Ascending aorta (tissue), 2 donors: ENCODE measurements at regions not wholly inside any gene's neighbourhood (a gene's known extent, or its start where the extent isn't known, plus 50 kb on each side); places are given as distances from the start of the nearest gene placed in this dataset.

ENCODE experiments used
- DNase-seq, 2 donors: peaks; one replicate each; pipeline ENCODE4 v3.0.0-alpha.2; 2019; ENCODE audit warnings: low spot score in 2 of 2
- H3K27ac ChIP-seq, 2 donors: fragments of 200-600 bp; sonication (generic); one replicate each; pipeline ENCODE4 v1.5.1; 2016 to 2017; ENCODE audit warnings: mild to moderate bottlenecking in 1 of 2
- H3K27me3 ChIP-seq: fragments of 200-600 bp; sonication (generic); one replicate; pipeline ENCODE4 v1.5.1; 2017
- H3K36me3 ChIP-seq, 2 donors: fragments of 200-600 bp; sonication (generic); one replicate each; pipeline ENCODE4 v1.5.1; 2016
- H3K4me1 ChIP-seq, 2 donors: fragments of 200-600 bp; sonication (generic); one replicate each; pipeline ENCODE4 v1.5.1; 2016 to 2017; ENCODE audit warnings: mild to moderate bottlenecking in 1 of 2
- H3K4me3 ChIP-seq, 2 donors: fragments of 200-600 bp; sonication (generic); one replicate each; pipeline ENCODE4 v1.5.1; 2016 to 2017; ENCODE audit warnings: mild to moderate bottlenecking in 1 of 2
- H3K9me3 ChIP-seq, 2 donors: fragments of 200-600 bp; sonication (generic); one replicate each; pipeline ENCODE4 v1.5.1; 2016
- CTCF ChIP-seq, 3 experiments: fragments of 200-600 bp in 2 of 3; fragments of 450-650 bp in 1 of 3; sonication (generic) in 2 of 3; IDR thresholded peaks; one replicate each; pipeline ENCODE4 v1.5.1; 2016 to 2019; ENCODE audit warnings: antibody characterized with exemption in 3 of 3, mild to moderate bottlenecking in 1 of 3, moderate library complexity in 1 of 3
- intact Hi-C: fragments of 100-400 bp; cut with DNase I; formaldehyde crosslinking; loops from one replicate; pipeline ENCODE4 v1.15.1; 2023

DNA sequence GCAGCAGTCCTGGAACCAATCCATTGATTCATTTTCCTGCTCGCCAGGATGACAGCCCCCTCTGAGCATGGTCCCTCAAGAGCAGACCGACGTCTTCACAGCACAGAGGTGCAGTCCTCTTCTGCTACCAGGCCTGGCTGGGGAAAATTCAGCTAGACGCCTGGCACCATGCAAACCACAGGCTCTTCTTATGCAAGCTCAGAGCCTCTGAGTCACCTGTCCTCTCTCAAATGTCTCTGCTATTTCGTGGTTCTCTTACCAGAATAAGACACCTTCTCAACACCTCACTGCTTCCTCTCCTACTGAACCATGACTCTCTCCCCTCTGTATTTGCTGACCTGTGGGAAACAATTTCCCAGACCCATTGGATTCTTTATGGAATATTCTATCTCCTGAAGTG is 79.8 kb upstream of the CYRIA start:
- H3K4me1 ChIP-seq: no peaks in the 10 kb centered on the region
- intact Hi-C loops: no loop called here
- no peak for TF ChIP-seq CTCF (IDR thresholded peaks at IDR 0.05)
- no peak overlapping the region for H3K4me3 ChIP-seq
- no peaks in the 10 kb centered on the region for H3K27me3 ChIP-seq
- no peaks in the 10 kb centered on the region for H3K9me3 ChIP-seq
- H3K27ac ChIP-seq: no peak overlapping the region
- no peaks in the 10 kb centered on the region for H3K36me3 ChIP-seq
- DNase-seq: no peak

GRCh38 chr2:16744521-16744920 is 78.9 kb upstream of the CYRIA start:
- TF ChIP-seq CTCF (IDR thresholded peaks at IDR 0.05): no peak
- Histone ChIP-seq H3K36me3 (no peaks in the 10 kb centered on the region), H3K4me3 (no peak overlapping the region), H3K4me1 (no peaks in the 10 kb centered on the region), H3K9me3 (no peaks in the 10 kb centered on the region), H3K27ac (no peak overlapping the region), H3K27me3 (no peaks in the 10 kb centered on the region)
- intact Hi-C loops: no loop called here
- DNase-seq: no peak

DNA sequence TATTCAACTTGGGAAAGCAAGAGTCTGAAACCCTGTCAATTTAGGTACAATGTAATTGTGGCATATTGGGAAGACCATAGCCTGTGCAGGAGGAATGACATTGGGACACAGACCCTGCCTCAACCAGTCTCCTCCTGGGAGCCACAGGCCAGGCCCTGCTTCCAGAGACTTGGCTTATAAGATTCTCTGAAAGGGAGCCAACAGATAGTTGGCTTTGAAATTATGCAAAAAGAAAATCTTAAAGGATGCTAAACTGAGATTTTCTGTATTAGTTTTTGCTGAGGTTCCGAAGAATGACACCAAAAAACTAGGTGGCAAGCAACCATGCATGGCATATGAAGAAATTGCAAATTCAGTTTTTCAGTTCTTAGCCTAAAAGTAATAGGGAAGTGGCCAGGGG is 76.4 kb upstream of the CYRIA start:
- no peaks in the 10 kb centered on the region for H3K9me3 ChIP-seq
- intact Hi-C loops: no loop called here
- TF ChIP-seq CTCF (IDR thresholded peaks at IDR 0.05): no peak
- H3K4me3 ChIP-seq: no peak overlapping the region
- H3K36me3 ChIP-seq: no peaks in the 10 kb centered on the region
- H3K4me1 ChIP-seq: no peaks in the 10 kb centered on the region
- no peaks in the 10 kb centered on the region for H3K27me3 ChIP-seq
- no peak overlapping the region for H3K27ac ChIP-seq
- DNase-seq: no peak

GRCh38 chr2:16741498-16741897 is 75.9 kb upstream of the CYRIA start:
- no peaks in the 10 kb centered on the region for H3K27me3 ChIP-seq
- intact Hi-C loops: no loop called here
- no peak overlapping the region for H3K27ac ChIP-seq
- H3K9me3 ChIP-seq: no peaks in the 10 kb centered on the region
- no peaks in the 10 kb centered on the region for H3K36me3 ChIP-seq
- TF ChIP-seq CTCF (IDR thresholded peaks at IDR 0.05): no peak
- DNase-seq: no peak
- no peak overlapping the region for H3K4me3 ChIP-seq
- H3K4me1 ChIP-seq: no peaks in the 10 kb centered on the region

DNA sequence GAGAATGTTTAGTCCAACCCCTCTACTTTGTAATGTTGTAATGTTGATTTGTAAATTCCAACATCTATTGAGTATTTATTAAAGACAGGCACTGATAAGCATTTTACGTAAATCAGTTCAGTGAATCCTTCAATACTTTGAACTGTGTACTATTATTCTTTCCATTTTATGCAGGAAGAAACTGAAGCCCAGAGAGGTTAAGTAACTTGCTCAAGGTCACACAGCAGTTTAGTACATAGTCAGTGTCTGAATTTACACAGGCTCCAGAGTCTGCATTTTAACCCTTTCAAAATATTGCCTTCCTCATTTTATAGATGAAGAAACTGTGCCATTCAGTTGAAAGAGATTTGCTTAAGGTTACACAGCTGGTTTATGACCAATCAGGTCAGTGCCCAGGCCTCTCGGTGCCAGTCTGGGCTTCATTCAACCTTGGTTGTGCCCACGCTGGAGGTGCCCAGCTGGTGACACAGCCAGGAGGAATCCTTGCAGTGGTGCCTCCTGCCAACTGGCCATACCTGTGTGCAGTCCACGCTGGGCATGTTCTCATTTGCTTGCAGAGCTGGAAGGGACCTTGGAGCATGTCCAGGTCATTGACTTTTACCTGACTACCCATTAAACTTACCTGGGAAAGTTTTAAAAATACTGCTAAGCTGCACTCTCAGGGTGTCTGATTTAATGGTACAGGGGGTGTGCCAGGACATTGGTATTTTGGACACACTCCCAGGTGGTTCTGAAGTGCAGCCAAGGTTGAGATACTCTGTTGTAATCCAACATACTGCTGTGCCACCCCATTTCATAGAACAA is 74.3 kb upstream of the CYRIA start:
- no peaks in the 10 kb centered on the region for H3K36me3 ChIP-seq
- no peaks in the 10 kb centered on the region for H3K4me1 ChIP-seq
- H3K27ac ChIP-seq: no peak overlapping the region
- intact Hi-C loops: no loop called here
- DNase-seq: no peak
- no peaks in the 10 kb centered on the region for H3K27me3 ChIP-seq
- H3K9me3 ChIP-seq: no peaks in the 10 kb centered on the region
- TF ChIP-seq CTCF (IDR thresholded peaks at IDR 0.05): no peak
- H3K4me3 ChIP-seq: no peak overlapping the region
